Thoracic aorta (tissue), 2 donors: ENCODE measurements at regions not wholly inside any gene's neighbourhood (a gene's known extent, or its start where the extent isn't known, plus 50 kb on each side); places are given as distances from the start of the nearest gene placed in this dataset.
A peak's percentile ranks its signal among the peaks of the same experiment; 100 is the strongest.

ENCODE experiments used
- ATAC-seq: fragments of 150-250 bp; one replicate; pipeline ENCODE4 v1.8.0; 2017; ENCODE audit warnings: low read depth; ENCODE audit not compliant: insufficient number of reproducible peaks, low FRiP score
- DNase-seq: peaks from one replicate; pipeline ENCODE4 v3.0.0-alpha.2; 2020; ENCODE audit warnings: low spot score
- H3K27ac ChIP-seq, 2 donors: fragments of 200-600 bp; sonication (generic); 1 replicate in 1 of 2; 2 replicates in 1 of 2; pipeline ENCODE4 v1.5.1; 2016; ENCODE audit warnings: mild to moderate bottlenecking in 2 of 2, moderate library complexity in 2 of 2
- H3K27me3 ChIP-seq: fragments of 200-600 bp; sonication (generic); replicated peaks from 2 replicates; pipeline ENCODE4 v1.6.0; 2016; ENCODE audit warnings: mild to moderate bottlenecking; ENCODE audit not compliant: insufficient read depth
- H3K36me3 ChIP-seq: fragments of 200-600 bp; sonication (generic); one replicate; pipeline ENCODE4 v1.5.1; 2016
- H3K4me1 ChIP-seq, 2 donors: fragments of 200-600 bp; sonication (generic); 1 replicate in 1 of 2; 2 replicates in 1 of 2; pipeline versions ENCODE4 v1.5.1 to v1.6.0; 2016; ENCODE audit warnings: low read depth in 2 of 2, mild to moderate bottlenecking in 1 of 2; ENCODE audit not compliant: control insufficient read depth in 1 of 2
- H3K4me3 ChIP-seq: fragments of 200-600 bp; sonication (generic); 2 replicates; pipeline ENCODE4 v1.5.1; 2016; ENCODE audit warnings: mild to moderate bottlenecking
- H3K9me3 ChIP-seq: fragments of 200-600 bp; sonication (generic); 2 replicates; pipeline ENCODE4 v1.5.1; 2016
- TF ChIP-seq, protein P1 (sequence below): fragments of 200-600 bp; sonication (generic); IDR thresholded peaks from one replicate; pipeline ENCODE4 v1.5.1; 2019; ENCODE audit warnings: antibody characterized with exemption

- H3K9me3 ChIP-seq: no peaks in the 10 kb centered on the region
- TF ChIP-seq, protein P1, sequence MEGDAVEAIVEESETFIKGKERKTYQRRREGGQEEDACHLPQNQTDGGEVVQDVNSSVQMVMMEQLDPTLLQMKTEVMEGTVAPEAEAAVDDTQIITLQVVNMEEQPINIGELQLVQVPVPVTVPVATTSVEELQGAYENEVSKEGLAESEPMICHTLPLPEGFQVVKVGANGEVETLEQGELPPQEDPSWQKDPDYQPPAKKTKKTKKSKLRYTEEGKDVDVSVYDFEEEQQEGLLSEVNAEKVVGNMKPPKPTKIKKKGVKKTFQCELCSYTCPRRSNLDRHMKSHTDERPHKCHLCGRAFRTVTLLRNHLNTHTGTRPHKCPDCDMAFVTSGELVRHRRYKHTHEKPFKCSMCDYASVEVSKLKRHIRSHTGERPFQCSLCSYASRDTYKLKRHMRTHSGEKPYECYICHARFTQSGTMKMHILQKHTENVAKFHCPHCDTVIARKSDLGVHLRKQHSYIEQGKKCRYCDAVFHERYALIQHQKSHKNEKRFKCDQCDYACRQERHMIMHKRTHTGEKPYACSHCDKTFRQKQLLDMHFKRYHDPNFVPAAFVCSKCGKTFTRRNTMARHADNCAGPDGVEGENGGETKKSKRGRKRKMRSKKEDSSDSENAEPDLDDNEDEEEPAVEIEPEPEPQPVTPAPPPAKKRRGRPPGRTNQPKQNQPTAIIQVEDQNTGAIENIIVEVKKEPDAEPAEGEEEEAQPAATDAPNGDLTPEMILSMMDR: no peak
- DNase-seq (no peak), ATAC-seq (no peak)
- no peaks in the 10 kb centered on the region for H3K36me3 ChIP-seq
- no peak overlapping the region for H3K4me3 ChIP-seq
- H3K27me3 ChIP-seq: no peaks in the 10 kb centered on the region
- H3K27ac ChIP-seq: no peak overlapping the region
- peaks cover 18 to 36% of the 10 kb centered on the region in 2 donors for H3K4me1 ChIP-seq
Measured at GRCh38 chr10:29788113-29788512, 153.3 kb upstream of the SVIL start.

- Histone ChIP-seq H3K27me3 (no peaks in the 10 kb centered on the region), H3K36me3 (no peaks in the 10 kb centered on the region), H3K9me3 (no peaks in the 10 kb centered on the region), H3K4me3 (no peak overlapping the region), H3K27ac (peak overlapping the region; percentile 90), H3K4me1 (peaks cover 18 to 44% of the 10 kb centered on the region in 2 donors)
- TF ChIP-seq, protein P1: no peak
- ATAC-seq: no peak
- no peak for DNase-seq
Measured at GRCh38 chr10:29785701-29786100, 150.9 kb upstream of the SVIL start.

DNA sequence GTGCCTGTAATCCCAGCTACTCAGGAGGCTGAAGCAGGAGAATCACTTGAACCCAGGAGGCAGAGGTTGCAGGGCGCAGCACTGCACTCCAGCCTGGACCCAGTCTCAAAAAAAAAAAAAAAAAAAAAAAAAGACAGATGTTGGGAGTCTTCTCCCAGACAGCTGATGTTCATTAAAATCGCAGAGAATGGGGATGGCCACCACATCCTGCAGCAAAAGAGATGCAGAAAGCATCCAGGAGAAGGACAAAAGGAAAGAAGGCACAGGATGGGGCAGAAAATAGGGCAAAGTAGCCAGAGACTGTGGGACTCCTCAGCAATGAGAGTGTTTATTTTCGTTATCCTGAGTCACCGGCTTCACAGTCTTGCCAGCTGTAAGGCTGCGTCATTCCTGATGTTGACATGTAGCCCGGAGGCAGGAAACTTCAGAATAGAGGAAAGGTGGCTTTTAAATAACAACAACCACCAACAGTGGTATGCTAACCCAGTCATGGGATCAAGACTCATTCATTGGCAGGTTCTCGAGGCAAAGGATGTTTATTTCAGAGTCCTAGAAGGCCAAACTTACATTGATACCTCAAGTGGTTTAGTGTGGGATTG is 149.5 kb upstream of the SVIL start:
- Histone ChIP-seq H3K27me3 (no peaks in the 10 kb centered on the region), H3K4me1 (peaks cover 15 to 36% of the 10 kb centered on the region in 2 donors), H3K36me3 (no peaks in the 10 kb centered on the region), H3K27ac (peak overlapping the region; percentile 90), H3K9me3 (no peaks in the 10 kb centered on the region), H3K4me3 (no peak overlapping the region)
- peak; percentile 96 for ATAC-seq
- peak; percentile 64 for DNase-seq
- TF ChIP-seq, protein P1: no peak

- Histone ChIP-seq H3K4me1 (peaks cover 17 to 42% of the 10 kb centered on the region in 2 donors), H3K4me3 (no peak overlapping the region), H3K27me3 (no peaks in the 10 kb centered on the region), H3K27ac (peak overlapping the region; percentile 90), H3K9me3 (no peaks in the 10 kb centered on the region), H3K36me3 (no peaks in the 10 kb centered on the region)
- DNase-seq (no peak), ATAC-seq (no peak)
- TF ChIP-seq, protein P1: no peak
Measured at GRCh38 chr10:29783201-29783947, 148.6 kb upstream of the SVIL start.

- DNase-seq (no peak), ATAC-seq (no peak)
- Histone ChIP-seq H3K4me3 (no peak overlapping the region), H3K36me3 (no peaks in the 10 kb centered on the region), H3K4me1 (peaks cover 17 to 42% of the 10 kb centered on the region in 2 donors), H3K27ac (no peak overlapping the region), H3K27me3 (no peaks in the 10 kb centered on the region), H3K9me3 (no peaks in the 10 kb centered on the region)
- TF ChIP-seq, protein P1: no peak
Measured at GRCh38 chr10:29780639-29781038, 145.9 kb upstream of the SVIL start.
